HUES48 (cell line): ENCODE measurements at regions not wholly inside any gene's neighbourhood (a gene's known extent, or its start where the extent isn't known, plus 50 kb on each side); places are given as distances from the start of the nearest gene placed in this dataset.
"Not testable (repeated sequence)": the region's sequence is repeated elsewhere in the genome, so short reads cannot be mapped to it uniquely, and the experiment has no call there.

Experiments used
- H3K27ac ChIP-seq: one replicate; pipeline ENCODE4 v1.7.0; 2013; ENCODE audit warnings: low read depth, low read length, inconsistent platforms
- H3K27me3 ChIP-seq: 2 replicates; pipeline ENCODE4 v1.6.1; 2013; ENCODE audit warnings: mild to moderate bottlenecking, low read length; ENCODE audit not compliant: control insufficient read depth, insufficient read depth
- H3K36me3 ChIP-seq: 2 replicates; pipeline ENCODE4 v1.6.1; 2013; ENCODE audit warnings: low read length; ENCODE audit not compliant: control insufficient read depth, insufficient read depth
- H3K4me1 ChIP-seq: 2 replicates; pipeline ENCODE4 v1.6.1; 2013; ENCODE audit warnings: mild to moderate bottlenecking, low read length; ENCODE audit not compliant: control insufficient read depth, insufficient read depth
- H3K4me3 ChIP-seq: 2 replicates; pipeline ENCODE4 v1.5.1; 2013; ENCODE audit warnings: mild to moderate bottlenecking, low read depth, low read length
- H3K9ac ChIP-seq: 2 replicates; pipeline ENCODE4 v1.6.1; 2013; ENCODE audit warnings: mild to moderate bottlenecking, low read depth, low read length, moderate library complexity
- H3K9me3 ChIP-seq: 2 replicates; pipeline ENCODE4 v1.6.1; 2013; ENCODE audit warnings: low read length; ENCODE audit not compliant: control insufficient read depth, insufficient read depth

DNA sequence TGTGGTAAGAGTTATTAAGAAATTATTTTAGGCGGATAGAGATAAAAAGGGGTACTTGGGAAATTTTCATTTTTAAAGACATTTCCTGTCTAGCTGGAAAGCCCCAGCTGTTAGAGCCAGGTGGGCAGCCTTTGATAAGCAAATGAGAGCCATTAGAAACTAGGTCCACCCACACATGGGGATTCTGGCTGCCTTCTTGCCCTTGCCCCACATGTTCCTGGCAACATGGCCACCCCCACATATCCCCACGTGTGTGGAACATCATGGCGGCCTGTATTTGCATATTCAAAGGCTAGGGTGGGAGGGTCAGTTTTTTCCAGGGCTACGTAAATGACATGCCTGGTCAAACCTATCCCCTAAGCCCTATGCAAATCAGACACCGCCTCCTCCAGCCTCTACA is 1382.1 kb downstream of the AACS start:
- H3K36me3 ChIP-seq: no peaks in the 10 kb centered on the region
- no peak overlapping the region for H3K9ac ChIP-seq
- no peak overlapping the region for H3K4me3 ChIP-seq
- no peaks in the 10 kb centered on the region for H3K4me1 ChIP-seq
- no peaks in the 10 kb centered on the region for H3K27me3 ChIP-seq
- H3K9me3 ChIP-seq: peaks cover 4% of the 10 kb centered on the region; the same call in 1 of the 2 replicates
- no peak overlapping the region for H3K27ac ChIP-seq

DNA sequence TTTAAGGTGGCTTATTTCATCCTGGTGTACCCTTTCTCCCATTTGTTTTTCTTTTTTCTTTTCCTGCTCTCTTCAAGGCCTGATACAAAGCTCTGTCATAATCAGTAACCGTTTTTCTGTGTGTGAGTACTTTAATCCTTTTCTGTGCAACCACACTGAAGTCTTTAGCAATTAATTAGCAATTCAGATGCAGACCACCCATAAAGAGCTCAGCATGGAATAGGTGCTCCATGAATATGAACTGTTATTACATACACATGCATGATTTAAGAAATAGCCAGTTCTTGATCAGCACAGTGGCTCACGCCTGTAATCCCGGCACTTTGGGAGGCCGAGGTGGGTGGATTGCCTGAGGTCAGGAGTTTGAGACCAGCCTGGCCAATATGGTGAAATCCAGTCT is 1386.6 kb downstream of the AACS start:
- Histone ChIP-seq H3K4me1 (peaks cover 9% of the 10 kb centered on the region; the same call in 1 of the 2 replicates), H3K9me3 (peaks cover 4% of the 10 kb centered on the region; the same call in 1 of the 2 replicates), H3K27me3 (no peaks in the 10 kb centered on the region), H3K4me3 (no peak overlapping the region), H3K9ac (no peak overlapping the region), H3K27ac (no peak overlapping the region), H3K36me3 (no peaks in the 10 kb centered on the region)

DNA sequence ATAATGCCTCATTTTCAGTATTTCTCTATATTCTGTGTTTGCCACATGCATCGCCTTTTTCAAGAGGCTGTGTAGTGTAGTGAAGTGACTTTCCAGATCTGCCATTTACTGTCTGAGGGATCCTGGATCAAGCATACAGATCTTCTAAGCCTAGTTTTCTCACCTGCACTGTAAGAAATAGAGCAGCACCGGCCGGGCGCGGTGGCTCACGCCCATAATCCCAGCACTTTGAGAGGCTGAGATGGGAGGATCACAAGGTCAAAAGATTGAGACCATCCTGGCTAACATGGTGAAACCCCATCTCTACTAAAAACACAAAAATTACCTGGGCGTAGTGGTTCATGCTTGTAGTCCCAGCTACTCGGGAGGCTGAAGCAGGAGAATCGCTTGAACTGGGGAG is 1387.5 kb downstream of the AACS start:
- not testable (repeated sequence) for H3K27me3 ChIP-seq, H3K4me1 ChIP-seq, H3K9ac ChIP-seq, H3K36me3 ChIP-seq, H3K27ac ChIP-seq, H3K9me3 ChIP-seq, H3K4me3 ChIP-seq

DNA sequence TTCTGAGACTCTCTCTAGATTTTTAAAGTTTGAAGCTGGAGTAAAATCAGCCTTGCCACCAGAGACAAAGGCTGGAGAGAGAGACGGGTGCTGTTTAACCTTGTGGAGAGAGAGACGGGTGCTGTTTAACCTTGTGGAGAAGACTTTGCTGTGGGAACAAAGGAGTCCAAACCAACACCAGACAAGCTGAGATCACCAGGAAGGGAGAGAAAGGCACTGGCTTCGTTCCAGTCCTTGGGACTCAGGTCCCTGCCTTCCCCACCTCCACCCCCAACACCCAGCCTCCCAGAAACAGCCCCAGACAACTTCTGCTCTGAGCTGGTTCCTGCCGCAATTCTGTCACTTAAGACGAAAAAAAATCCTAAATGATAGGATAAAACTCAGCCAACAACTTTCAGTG is 1389.3 kb downstream of the AACS start:
- H3K27ac ChIP-seq: no peak overlapping the region
- no peak overlapping the region for H3K4me3 ChIP-seq
- H3K9ac ChIP-seq: no peak overlapping the region

DNA sequence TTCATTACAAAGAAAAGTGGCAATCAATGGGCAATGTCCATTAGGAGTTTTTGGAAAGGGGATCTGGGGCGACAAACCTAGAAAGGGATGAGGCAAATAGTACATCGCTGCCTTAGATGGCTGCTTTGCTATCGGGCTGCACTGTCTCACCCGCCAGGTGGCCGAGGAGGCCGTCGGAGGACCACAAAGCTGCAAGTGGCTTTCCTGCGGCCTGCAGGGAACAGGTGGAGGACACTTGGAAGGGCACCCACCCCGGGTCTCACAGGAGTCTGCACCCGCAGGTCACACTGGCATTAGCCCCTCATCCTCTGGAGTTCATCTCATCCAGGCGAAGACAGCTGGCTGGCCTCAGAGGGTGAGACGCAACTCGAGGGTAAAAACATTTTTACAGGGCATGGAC is 1392.5 kb downstream of the AACS start:
- Histone ChIP-seq H3K9me3 (no peaks in the 10 kb centered on the region), H3K27me3 (no peaks in the 10 kb centered on the region), H3K36me3 (no peaks in the 10 kb centered on the region), H3K27ac (no peak overlapping the region), H3K9ac (no peak overlapping the region), H3K4me3 (no peak overlapping the region), H3K4me1 (peaks cover 9% of the 10 kb centered on the region; the same call in 1 of the 2 replicates)

More for the DNA sequence above, 1389.3 kb downstream of the AACS start:
- no peaks in the 10 kb centered on the region for H3K9me3 ChIP-seq
- peaks cover 9% of the 10 kb centered on the region; the same call in 1 of the 2 replicates for H3K4me1 ChIP-seq
- H3K27me3 ChIP-seq: no peaks in the 10 kb centered on the region
- H3K36me3 ChIP-seq: no peaks in the 10 kb centered on the region

DNA sequence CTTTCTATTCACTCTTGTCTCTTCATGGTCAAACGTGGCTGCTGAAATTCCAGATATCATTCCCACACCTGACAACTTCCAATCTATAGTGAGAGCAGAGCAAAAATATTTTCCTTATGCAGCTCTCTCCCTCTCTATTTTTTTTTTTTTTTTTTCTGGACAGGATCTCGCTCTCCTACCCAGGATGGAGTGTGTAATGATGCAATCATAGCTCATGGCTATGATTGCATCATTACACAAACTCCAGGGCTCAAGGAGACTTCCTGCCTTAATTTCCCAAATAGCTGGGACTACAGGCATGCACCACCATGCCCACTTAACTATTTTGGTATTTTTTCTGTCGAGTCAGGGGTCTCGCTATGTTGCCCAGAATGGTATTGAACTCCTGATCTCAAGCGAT is 1398.9 kb downstream of the AACS start:
- H3K27me3 ChIP-seq: no peaks in the 10 kb centered on the region
- no peaks in the 10 kb centered on the region for H3K4me1 ChIP-seq
- H3K36me3 ChIP-seq: no peaks in the 10 kb centered on the region
- H3K4me3 ChIP-seq: no peak overlapping the region
- H3K27ac ChIP-seq: no peak overlapping the region
- no peaks in the 10 kb centered on the region for H3K9me3 ChIP-seq
- no peak overlapping the region for H3K9ac ChIP-seq

DNA sequence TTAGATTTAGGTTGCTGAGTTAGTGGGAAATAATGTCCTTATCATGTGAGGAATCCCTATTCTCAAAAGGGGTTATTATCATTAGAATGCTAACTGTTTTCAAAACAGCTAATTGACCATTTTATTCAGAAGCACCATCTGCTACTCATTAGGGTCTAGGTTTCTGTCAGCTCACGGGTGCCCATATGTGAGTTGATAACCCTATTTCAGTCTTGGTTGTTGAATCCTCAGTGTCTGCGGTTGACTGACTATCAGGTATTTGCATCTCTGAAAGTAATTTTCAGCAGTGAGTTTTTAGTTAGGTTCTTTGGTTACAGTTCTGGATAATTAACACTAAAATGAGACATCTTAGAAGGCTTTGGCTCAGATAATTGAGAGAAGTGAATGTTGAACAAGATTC is 1404.0 kb downstream of the AACS start:
- Histone ChIP-seq H3K27me3 (no peaks in the 10 kb centered on the region), H3K9ac (no peak overlapping the region), H3K4me1 (no peaks in the 10 kb centered on the region), H3K27ac (no peak overlapping the region), H3K9me3 (no peaks in the 10 kb centered on the region), H3K4me3 (no peak overlapping the region), H3K36me3 (no peaks in the 10 kb centered on the region)

DNA sequence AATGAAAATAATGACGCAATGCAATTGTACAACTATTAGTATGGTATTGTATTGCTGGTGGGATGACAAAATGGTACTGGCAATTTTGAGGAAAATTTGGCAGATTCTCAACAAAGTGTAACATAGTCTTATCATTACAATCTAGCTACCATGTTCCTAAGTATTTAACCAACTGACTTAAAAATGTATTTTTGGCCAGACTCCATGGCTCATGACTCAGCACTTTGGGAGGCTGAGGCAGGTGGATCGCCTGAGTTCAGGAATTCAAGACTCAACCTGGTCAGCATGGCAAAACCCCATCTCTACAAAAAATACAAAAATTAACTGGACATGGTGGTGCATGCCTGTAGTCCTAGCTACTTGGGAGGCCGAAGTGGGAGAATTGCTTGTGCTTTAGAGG is 1409.5 kb downstream of the AACS start:
- Histone ChIP-seq H3K4me1 (no peaks in the 10 kb centered on the region), H3K27me3 (no peaks in the 10 kb centered on the region), H3K27ac (no peak overlapping the region), H3K4me3 (no peak overlapping the region), H3K36me3 (no peaks in the 10 kb centered on the region), H3K9ac (no peak overlapping the region), H3K9me3 (0 out of 2 replicates have a peak, but pooled peaks cover 6% of the 10 kb centered on the region)

DNA sequence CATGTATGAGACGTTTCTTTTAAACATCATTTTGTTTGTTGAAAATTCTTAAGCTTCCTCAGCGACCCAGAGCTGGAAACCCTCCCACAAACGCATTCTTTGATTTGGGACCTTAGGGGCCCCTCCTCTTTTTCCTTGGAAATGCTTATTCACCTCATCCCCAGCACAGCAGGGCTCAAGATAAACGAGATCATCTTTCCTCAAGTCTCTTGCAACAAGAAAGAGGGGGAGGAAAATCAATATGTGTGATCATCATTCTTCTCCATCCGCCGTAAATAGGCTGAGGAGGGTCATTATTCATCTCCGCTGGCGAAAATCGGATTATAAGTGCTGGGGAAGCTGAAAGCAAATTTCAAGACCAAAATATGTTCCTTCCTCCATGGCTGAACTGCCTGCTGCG is 1415.2 kb downstream of the AACS start:
- Histone ChIP-seq H3K27me3 (no peaks in the 10 kb centered on the region), H3K9ac (no peak overlapping the region; the same call in 1 of the 2 replicates), H3K4me1 (peaks cover 6% of the 10 kb centered on the region; the same call in 1 of the 2 replicates), H3K36me3 (no peaks in the 10 kb centered on the region), H3K9me3 (no peaks in the 10 kb centered on the region), H3K27ac (peak overlapping the region; percentile 28), H3K4me3 (0 out of 2 replicates have a peak overlapping the region, but pooled peaks have one; percentile 16)

DNA sequence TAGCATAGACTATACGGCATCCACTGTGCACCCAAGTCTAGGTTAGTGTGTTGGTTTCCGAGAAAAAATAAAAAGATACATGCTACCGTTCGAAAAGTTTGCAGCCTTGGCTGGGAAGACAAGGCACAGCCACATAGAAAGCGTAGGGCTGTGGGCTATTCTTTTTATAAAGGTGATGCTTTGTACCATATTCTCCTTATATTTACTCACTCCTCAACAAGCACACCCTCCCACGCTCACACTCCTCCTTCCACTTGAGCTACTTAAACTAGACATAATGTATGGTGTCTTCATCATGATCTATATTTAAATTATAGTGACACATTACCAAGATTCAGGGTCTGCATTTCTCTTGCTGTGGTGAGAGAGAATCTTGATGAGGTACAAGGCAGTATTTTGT is 1416.5 kb downstream of the AACS start:
- peaks cover 6% of the 10 kb centered on the region; the same call in 1 of the 2 replicates for H3K4me1 ChIP-seq
- H3K9me3 ChIP-seq: no peaks in the 10 kb centered on the region

DNA sequence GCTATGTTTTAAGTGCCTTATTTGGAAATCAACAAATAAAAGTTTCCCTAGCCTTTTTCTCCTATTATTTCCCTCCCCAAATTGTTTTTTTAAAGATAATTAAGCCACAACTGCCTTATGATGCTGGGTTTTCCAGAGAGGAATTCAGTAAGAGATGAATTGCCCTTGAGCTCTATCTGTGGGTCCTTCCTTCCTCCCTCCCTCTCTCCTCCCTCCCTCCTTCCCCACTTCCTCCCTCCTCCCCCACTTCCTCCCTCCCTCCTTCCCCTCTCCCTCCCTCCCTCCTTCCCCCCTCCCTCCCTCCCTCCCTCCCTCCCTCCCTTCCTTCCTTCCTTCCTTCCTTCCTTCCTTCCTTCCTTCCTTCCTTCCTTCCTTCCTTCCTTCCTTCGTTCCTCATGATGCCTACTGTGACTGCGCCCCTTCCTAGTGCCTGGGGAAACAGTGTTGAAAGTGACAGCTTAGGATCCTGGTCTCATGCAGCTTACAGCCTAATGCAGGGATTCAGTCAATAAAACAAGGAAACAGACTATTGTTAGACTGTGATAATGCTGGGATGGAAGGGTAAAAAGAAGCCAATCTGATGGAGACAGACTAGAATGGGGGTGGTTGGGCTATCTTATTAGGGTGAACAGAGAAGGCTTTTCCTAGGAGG is 1417.1 kb downstream of the AACS start:
- H3K36me3 ChIP-seq: no peaks in the 10 kb centered on the region
- H3K4me3 ChIP-seq: no peak overlapping the region
- H3K9me3 ChIP-seq: no peaks in the 10 kb centered on the region
- no peak overlapping the region for H3K27ac ChIP-seq
- H3K9ac ChIP-seq: no peak overlapping the region
- H3K4me1 ChIP-seq: peaks cover 6% of the 10 kb centered on the region; the same call in 1 of the 2 replicates
- no peaks in the 10 kb centered on the region for H3K27me3 ChIP-seq

More for the DNA sequence above, 1416.5 kb downstream of the AACS start:
- Histone ChIP-seq H3K27ac (no peak overlapping the region), H3K36me3 (no peaks in the 10 kb centered on the region), H3K27me3 (no peaks in the 10 kb centered on the region), H3K4me3 (no peak overlapping the region), H3K9ac (no peak overlapping the region)
